K562 (cell line): ENCODE measurements at regions not wholly inside any gene's neighbourhood (a gene's known extent, or its start where the extent isn't known, plus 50 kb on each side); places are given as distances from the start of the nearest gene placed in this dataset.
A peak's percentile ranks its signal among the peaks of the same experiment; 100 is the strongest.

Experiments
- ARNT ChIP-seq, 2 experiments: fragments of 450-650 bp; IDR thresholded peaks; 2 replicates each; pipeline ENCODE4 v1.6.1; 2016; ENCODE audit warnings: mild to moderate bottlenecking in 1 of 2
- CCNT2 ChIP-seq: IDR thresholded peaks from 2 replicates; pipeline ENCODE4 v1.6.1; 2011; ENCODE audit warnings: borderline replicate concordance, low read depth, mild to moderate bottlenecking, moderate library complexity, mixed read lengths, low read length; ENCODE audit not compliant: insufficient read length; ENCODE audit errors: extremely low read depth
- ESRRB ChIP-seq: fragments of 250-450 bp; sonication (Bioruptor Pico); IDR thresholded peaks from 2 replicates; pipeline ENCODE4 v1.5.0; 2020; ENCODE audit warnings: mild to moderate bottlenecking, moderate library complexity, borderline replicate concordance
- ETV6 ChIP-seq, 3 experiments: fragments of 150-350 bp in 1 of 3; sonication (generic) in 1 of 3; formaldehyde crosslinking in 1 of 3; IDR thresholded peaks; 2 replicates each; pipeline versions ENCODE4 v1.6.1 to v1.8.0; 2014 to 2022; ENCODE audit warnings: borderline replicate concordance in 2 of 3, low read depth in 2 of 3, antibody characterized with exemption in 1 of 3, low read length in 1 of 3, mild to moderate bottlenecking in 1 of 3, missing genetic modification reagents in 1 of 3
- FOS ChIP-seq: IDR thresholded peaks from 3 replicates; pipeline ENCODE4 v1.6.1; 2011; ENCODE audit not compliant: insufficient read length; ENCODE audit errors: extremely low read depth
- ID3 ChIP-seq, 2 experiments: fragments of 250-450 bp in 1 of 2; fragments of 450-650 bp in 1 of 2; sonication (Bioruptor Pico) in 1 of 2; IDR thresholded peaks; 2 replicates each; pipeline versions ENCODE4 v1.6.1 to v1.8.0; 2016 to 2021; ENCODE audit warnings: mild to moderate bottlenecking in 2 of 2, moderate library complexity in 2 of 2, missing compliant biosample characterization in 1 of 2, missing genetic modification characterization in 1 of 2
- JUNB ChIP-seq: fragments of 450-650 bp; formaldehyde crosslinking; conservative IDR thresholded peaks from 2 replicates; pipeline ENCODE4 v1.4.0; 2020; ENCODE audit warnings: mild to moderate bottlenecking
- MITF ChIP-seq: IDR thresholded peaks from 2 replicates; pipeline ENCODE4 v1.6.1; 2014; ENCODE audit warnings: antibody characterized with exemption
- PHF21A ChIP-seq: fragments of 450-650 bp; IDR thresholded peaks from 2 replicates; pipeline ENCODE4 v1.6.1; 2017; ENCODE audit warnings: low read depth, borderline replicate concordance
- POLR2H ChIP-seq: IDR thresholded peaks from 2 replicates; pipeline ENCODE4 v1.6.1; 2016; ENCODE audit warnings: missing genetic modification characterization, low read depth, mild to moderate bottlenecking, control low read depth, missing compliant biosample characterization, moderate library complexity
- RAD21 ChIP-seq, 2 experiments: fragments of 250-450 bp in 1 of 2; fragments of 450-650 bp in 1 of 2; sonication (Bioruptor Pico) in 1 of 2; formaldehyde crosslinking in 1 of 2; IDR thresholded peaks in 1 of 2; conservative IDR thresholded peaks in 1 of 2; 2 replicates each; pipeline versions ENCODE4 v1.4.0 to v1.8.0; 2020 to 2022; ENCODE audit warnings: mild to moderate bottlenecking in 2 of 2, moderate library complexity in 1 of 2
- SIN3A ChIP-seq, 2 experiments: fragments of 150-350 bp in 1 of 2; IDR thresholded peaks; 2 replicates each; pipeline ENCODE4 v1.6.1; 2011 to 2016; ENCODE audit warnings: borderline replicate concordance in 2 of 2, low read depth in 2 of 2, low read length in 2 of 2, mild to moderate bottlenecking in 2 of 2, moderate library complexity in 2 of 2; ENCODE audit not compliant: control insufficient read depth in 1 of 2
- SMC3 ChIP-seq: conservative IDR thresholded peaks from 2 replicates; pipeline ENCODE4 v1.6.1; 2011; ENCODE audit warnings: low read depth, low read length, improper control_type of control experiment; ENCODE audit not compliant: insufficient read depth
- TGIF2 ChIP-seq: sonication (generic); formaldehyde crosslinking; IDR thresholded peaks from 2 replicates; pipeline ENCODE4 v1.8.1; 2022; ENCODE audit warnings: mild to moderate bottlenecking, missing genetic modification reagents, moderate library complexity
- ZBED1 ChIP-seq: IDR thresholded peaks from 2 replicates; pipeline ENCODE4 v1.6.1; 2014
- ZNF12 ChIP-seq: sonication (generic); formaldehyde crosslinking; IDR thresholded peaks from 2 replicates; pipeline ENCODE4 v1.4.0; 2020; ENCODE audit warnings: mild to moderate bottlenecking, missing genetic modification reagents
- ZNF274 ChIP-seq: IDR thresholded peaks from 2 replicates; pipeline ENCODE4 v1.6.1; 2011; ENCODE audit warnings: low read depth, mild to moderate bottlenecking, low read length, moderate library complexity, borderline replicate concordance
- ZNF347 ChIP-seq: fragments of 450-650 bp; formaldehyde crosslinking; IDR thresholded peaks from 2 replicates; pipeline ENCODE4 v1.4.0; 2020; ENCODE audit warnings: low read depth, mild to moderate bottlenecking, moderate library complexity
- ZNF644 ChIP-seq: fragments of 200-800 bp; sonication (Bioruptor generic); IDR thresholded peaks from 2 replicates; pipeline ENCODE4 v1.6.1; 2016; ENCODE audit warnings: low read depth, missing genetic modification characterization, missing compliant biosample characterization

- no peak for TF ChIP-seq ZNF644 (tag)
- TF ChIP-seq ARNT (IDR thresholded peaks at IDR 0.05) = no peak
- no peak for TF ChIP-seq JUNB (CRISPR knock-in tag)
- peak; percentile 44 to 68; a peak in 3 of 4 replicates for TF ChIP-seq RAD21 (CRISPR knock-in tag; conservative IDR thresholded peaks at IDR 0.05 in 1 of 2, IDR thresholded peaks at IDR 0.05 in 1 of 2)
- TF ChIP-seq ZBED1 = no peak
- no peak for TF ChIP-seq CCNT2
- TF ChIP-seq ID3 (CRISPR knock-in tag; IDR thresholded peaks at IDR 0.05) = no peak
- TF ChIP-seq ID3 (tag; IDR thresholded peaks at IDR 0.05) = no peak
- TF ChIP-seq TGIF2 (CRISPR knock-in tag) = no peak
- TF ChIP-seq PHF21A = no peak
- no peak for TF ChIP-seq ZNF274
- TF ChIP-seq SIN3A (IDR thresholded peaks at IDR 0.05; ENCODE audit: borderline replicate concordance in 2 of 2, control insufficient read depth in 1 of 2, low read depth in 2 of 2, low read length in 2 of 2) = no peak
- TF ChIP-seq FOS = no peak
- no peak for TF ChIP-seq ESRRB (CRISPR knock-in tag)
- no peak for TF ChIP-seq ETV6 (IDR thresholded peaks at IDR 0.05; ENCODE audit: borderline replicate concordance in 1 of 2, low read depth in 2 of 2, low read length in 1 of 2)
- no peak for TF ChIP-seq ETV6 (CRISPR knock-in tag; IDR thresholded peaks at IDR 0.05; ENCODE audit: borderline replicate concordance)
- no peak for TF ChIP-seq POLR2H (tag)
- no peak for TF ChIP-seq ZNF12
- no peak for TF ChIP-seq ZNF347 (CRISPR knock-in tag)
- 0 out of 2 replicates have a peak, but pooled peaks have one; percentile 21 for TF ChIP-seq SMC3
- TF ChIP-seq MITF = no peak
- TF ChIP-seq, all 486 proteins: peak for 5
Measured at GRCh38 chr5:54895816-54896341, 89.5 kb downstream of the ESM1 start (continued).
